WTC11 (cell line): ENCODE measurements at regions not wholly inside any gene's neighbourhood (a gene's known extent, or its start where the extent isn't known, plus 50 kb on each side); places are given as distances from the start of the nearest gene placed in this dataset.
A peak's percentile ranks its signal among the peaks of the same experiment; 100 is the strongest.

Experiments
- ATAC-seq: fragments of 200-7000 bp; cut with Tn5 transposase; 2 replicates; pipeline ENCODE4 v1.10.0; 2021; ENCODE audit warnings: mild to moderate bottlenecking, moderate library complexity
- CTCF ChIA-PET: fragments of 300-600 bp; sonication (Branson Sonifier 250); formaldehyde crosslinking; loops from one replicate; lab custom pipeline; 2021; ENCODE audit warnings: antibody characterized with exemption; lab: Charles Lee
- POLR2A ChIA-PET: fragments of 350-600 bp; sonication (Branson Sonifier 250); formaldehyde crosslinking; loops from one replicate; lab custom pipeline; 2021; ENCODE audit warnings: antibody characterized with exemption; lab: Charles Lee
- DNase-seq: peaks from one replicate; pipeline ENCODE4 v3.0.0; 2021; ENCODE audit warnings: low spot score
- H3K27ac Mint-ChIP-seq: 2 replicates; pipeline ENCODE4 v1.8.0; 2021; ENCODE audit warnings: mixed read lengths
- H3K27me3 Mint-ChIP-seq: 2 replicates; pipeline ENCODE4 v1.8.0; 2021; ENCODE audit warnings: low read depth, mild to moderate bottlenecking, moderate library complexity, mixed read lengths
- H3K36me3 Mint-ChIP-seq: 2 replicates; pipeline ENCODE4 v1.8.0; 2021; ENCODE audit warnings: mixed read lengths
- H3K4me1 Mint-ChIP-seq: 2 replicates; pipeline ENCODE4 v1.8.0; 2022; ENCODE audit warnings: mixed read lengths
- H3K4me3 Mint-ChIP-seq: 2 replicates; pipeline ENCODE4 v1.8.0; 2021; ENCODE audit warnings: mild to moderate bottlenecking, moderate library complexity, mixed read lengths
- H3K9me3 Mint-ChIP-seq: 2 replicates; pipeline ENCODE4 v1.8.0; 2021; ENCODE audit warnings: mixed read lengths
- ESRRA ChIP-seq: sonication (generic); formaldehyde crosslinking; IDR thresholded peaks from 2 replicates; pipeline ENCODE4 v1.8.1; 2022; ENCODE audit warnings: mild to moderate bottlenecking, missing genetic modification reagents, borderline replicate concordance
- FOXK1 ChIP-seq: sonication (generic); formaldehyde crosslinking; IDR thresholded peaks from 2 replicates; pipeline ENCODE4 v1.8.0; 2022; ENCODE audit warnings: mild to moderate bottlenecking, moderate library complexity, missing genetic modification reagents
- GRHL2 ChIP-seq: fragments of 250-450 bp; sonication (Bioruptor Pico); IDR thresholded peaks from 2 replicates; pipeline ENCODE4 v1.8.0; 2022; ENCODE audit warnings: mild to moderate bottlenecking, moderate library complexity; ENCODE audit not compliant: insufficient replicate concordance, severe bottlenecking
- HMGA2 ChIP-seq: fragments of 250-450 bp; sonication (Bioruptor Pico); IDR thresholded peaks from 2 replicates; pipeline ENCODE4 v1.4.0; 2021; ENCODE audit warnings: mild to moderate bottlenecking, moderate library complexity
- JAZF1 ChIP-seq: fragments of 250-450 bp; sonication (Bioruptor Pico); IDR thresholded peaks from 2 replicates; pipeline ENCODE4 v1.9.0; 2021; ENCODE audit warnings: moderate library complexity, mild to moderate bottlenecking, inconsistent platforms
- MYBL2 ChIP-seq: sonication (generic); formaldehyde crosslinking; IDR thresholded peaks from 2 replicates; pipeline ENCODE4 v1.8.1; 2023; ENCODE audit warnings: mild to moderate bottlenecking, moderate library complexity, missing genetic modification reagents
- NFYB ChIP-seq: sonication (generic); formaldehyde crosslinking; conservative IDR thresholded peaks from 2 replicates; pipeline ENCODE4 v1.8.0; 2022; ENCODE audit warnings: low read depth, missing genetic modification reagents
- RORB ChIP-seq: fragments of 250-450 bp; sonication (Bioruptor Pico); IDR thresholded peaks from 2 replicates; pipeline ENCODE4 v1.9.0; 2021; ENCODE audit warnings: mild to moderate bottlenecking
- TEAD4 ChIP-seq: sonication (generic); formaldehyde crosslinking; IDR thresholded peaks from 2 replicates; pipeline ENCODE4 v1.8.0; 2022; ENCODE audit warnings: mild to moderate bottlenecking, missing genetic modification reagents
- ZNF138 ChIP-seq: sonication (generic); formaldehyde crosslinking; conservative IDR thresholded peaks from 2 replicates; pipeline ENCODE4 v1.8.1; 2022; ENCODE audit warnings: mild to moderate bottlenecking, moderate library complexity, missing genetic modification reagents
- ZNF416 ChIP-seq: fragments of 250-450 bp; sonication (Bioruptor Pico); IDR thresholded peaks from 2 replicates; pipeline ENCODE4 v1.9.0; 2021; ENCODE audit warnings: mild to moderate bottlenecking, inconsistent platforms
- TF ChIP-seq, protein P1 (sequence below): fragments of 250-450 bp; sonication (Bioruptor Pico); IDR thresholded peaks from 2 replicates; pipeline ENCODE4 v1.9.0; 2021; ENCODE audit warnings: mild to moderate bottlenecking
- TF ChIP-seq, protein P2 (sequence below): sonication (generic); formaldehyde crosslinking; conservative IDR thresholded peaks from 2 replicates; pipeline ENCODE4 v1.8.1; 2022; ENCODE audit warnings: mild to moderate bottlenecking, missing genetic modification reagents
- TF ChIP-seq, protein P3 (sequence below): sonication (generic); formaldehyde crosslinking; IDR thresholded peaks from 2 replicates; pipeline ENCODE4 v1.8.0; 2022; ENCODE audit warnings: missing genetic modification reagents
- TF ChIP-seq, protein P4 (sequence below): fragments of 250-450 bp; sonication (Bioruptor Pico); IDR thresholded peaks from 2 replicates; pipeline ENCODE4 v2.1.2; 2022; ENCODE audit warnings: mild to moderate bottlenecking, moderate library complexity
- TF ChIP-seq, protein P5 (sequence below): sonication (generic); formaldehyde crosslinking; IDR thresholded peaks from 2 replicates; pipeline ENCODE4 v1.8.1; 2023; ENCODE audit warnings: mild to moderate bottlenecking, missing genetic modification reagents, borderline replicate concordance
- TF ChIP-seq, protein P6 (sequence below): sonication (generic); formaldehyde crosslinking; IDR thresholded peaks from 2 replicates; pipeline ENCODE4 v1.8.0; 2022; ENCODE audit warnings: mild to moderate bottlenecking, missing genetic modification reagents
- TF ChIP-seq, protein P7 (sequence below): sonication (generic); formaldehyde crosslinking; IDR thresholded peaks from 2 replicates; pipeline ENCODE4 v1.8.0; 2022; ENCODE audit warnings: mild to moderate bottlenecking, missing genetic modification reagents

DNA sequence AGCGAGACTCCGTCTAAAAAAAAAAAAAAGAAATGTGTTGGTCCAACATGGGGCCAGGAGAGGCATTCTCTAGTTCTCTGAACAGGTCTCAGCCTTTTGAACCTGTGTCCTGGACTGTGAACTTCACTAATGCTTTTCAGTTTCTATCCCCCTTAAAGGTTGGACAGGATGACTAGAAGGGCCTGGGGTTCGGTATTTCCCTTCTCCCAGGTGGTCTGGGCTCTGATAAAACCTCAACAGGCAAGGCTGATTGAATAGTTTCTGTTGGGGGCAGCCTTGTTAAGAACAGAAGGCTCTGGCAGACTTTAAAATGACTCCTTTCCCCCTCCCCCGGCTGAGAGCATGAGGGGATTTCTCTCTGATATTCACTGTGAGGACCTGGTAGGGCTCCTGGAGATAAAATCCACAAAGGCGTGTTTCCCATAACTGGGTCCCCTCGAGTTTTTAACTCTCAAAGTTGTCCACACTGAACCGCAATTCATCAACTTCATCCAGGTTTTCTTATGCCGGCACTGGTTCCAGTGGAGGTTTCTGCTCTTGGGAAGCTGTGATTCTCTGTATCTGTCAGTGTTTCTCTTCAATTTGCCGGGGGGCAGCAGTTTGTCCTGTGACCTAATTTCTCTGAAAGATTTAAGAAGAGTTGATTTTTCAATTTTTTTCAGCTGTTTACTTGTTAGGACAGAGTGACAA lies 91.3 kb downstream of the METRNL start:
- no peak overlapping the region for H3K27ac Mint-ChIP-seq
- no peak overlapping the region for H3K4me3 Mint-ChIP-seq
- POLR2A ChIA-PET: no interaction called here
- no peaks in the 10 kb centered on the region; the same call in 1 of the 2 replicates for H3K27me3 Mint-ChIP-seq
- CTCF ChIA-PET: no interaction called here
- peaks cover 9% of the 10 kb centered on the region for H3K4me1 Mint-ChIP-seq
- peaks cover 24% of the 10 kb centered on the region for H3K9me3 Mint-ChIP-seq
- ATAC-seq: no peak
- no peak for TF ChIP-seq ZNF416 (CRISPR knock-in tag)
- TF ChIP-seq, protein P1, sequence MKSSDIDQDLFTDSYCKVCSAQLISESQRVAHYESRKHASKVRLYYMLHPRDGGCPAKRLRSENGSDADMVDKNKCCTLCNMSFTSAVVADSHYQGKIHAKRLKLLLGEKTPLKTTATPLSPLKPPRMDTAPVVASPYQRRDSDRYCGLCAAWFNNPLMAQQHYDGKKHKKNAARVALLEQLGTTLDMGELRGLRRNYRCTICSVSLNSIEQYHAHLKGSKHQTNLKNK (CRISPR knock-in tag): no peak
- TF ChIP-seq, protein P2, sequence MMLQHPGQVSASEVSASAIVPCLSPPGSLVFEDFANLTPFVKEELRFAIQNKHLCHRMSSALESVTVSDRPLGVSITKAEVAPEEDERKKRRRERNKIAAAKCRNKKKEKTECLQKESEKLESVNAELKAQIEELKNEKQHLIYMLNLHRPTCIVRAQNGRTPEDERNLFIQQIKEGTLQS (CRISPR knock-in tag): no peak
- TF ChIP-seq, protein P3, sequence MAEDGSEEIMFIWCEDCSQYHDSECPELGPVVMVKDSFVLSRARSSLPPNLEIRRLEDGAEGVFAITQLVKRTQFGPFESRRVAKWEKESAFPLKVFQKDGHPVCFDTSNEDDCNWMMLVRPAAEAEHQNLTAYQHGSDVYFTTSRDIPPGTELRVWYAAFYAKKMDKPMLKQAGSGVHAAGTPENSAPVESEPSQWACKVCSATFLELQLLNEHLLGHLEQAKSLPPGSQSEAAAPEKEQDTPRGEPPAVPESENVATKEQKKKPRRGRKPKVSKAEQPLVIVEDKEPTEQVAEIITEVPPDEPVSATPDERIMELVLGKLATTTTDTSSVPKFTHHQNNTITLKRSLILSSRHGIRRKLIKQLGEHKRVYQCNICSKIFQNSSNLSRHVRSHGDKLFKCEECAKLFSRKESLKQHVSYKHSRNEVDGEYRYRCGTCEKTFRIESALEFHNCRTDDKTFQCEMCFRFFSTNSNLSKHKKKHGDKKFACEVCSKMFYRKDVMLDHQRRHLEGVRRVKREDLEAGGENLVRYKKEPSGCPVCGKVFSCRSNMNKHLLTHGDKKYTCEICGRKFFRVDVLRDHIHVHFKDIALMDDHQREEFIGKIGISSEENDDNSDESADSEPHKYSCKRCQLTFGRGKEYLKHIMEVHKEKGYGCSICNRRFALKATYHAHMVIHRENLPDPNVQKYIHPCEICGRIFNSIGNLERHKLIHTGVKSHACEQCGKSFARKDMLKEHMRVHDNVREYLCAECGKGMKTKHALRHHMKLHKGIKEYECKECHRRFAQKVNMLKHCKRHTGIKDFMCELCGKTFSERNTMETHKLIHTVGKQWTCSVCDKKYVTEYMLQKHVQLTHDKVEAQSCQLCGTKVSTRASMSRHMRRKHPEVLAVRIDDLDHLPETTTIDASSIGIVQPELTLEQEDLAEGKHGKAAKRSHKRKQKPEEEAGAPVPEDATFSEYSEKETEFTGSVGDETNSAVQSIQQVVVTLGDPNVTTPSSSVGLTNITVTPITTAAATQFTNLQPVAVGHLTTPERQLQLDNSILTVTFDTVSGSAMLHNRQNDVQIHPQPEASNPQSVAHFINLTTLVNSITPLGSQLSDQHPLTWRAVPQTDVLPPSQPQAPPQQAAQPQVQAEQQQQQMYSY (CRISPR knock-in tag): no peak
- TF ChIP-seq, protein P4, sequence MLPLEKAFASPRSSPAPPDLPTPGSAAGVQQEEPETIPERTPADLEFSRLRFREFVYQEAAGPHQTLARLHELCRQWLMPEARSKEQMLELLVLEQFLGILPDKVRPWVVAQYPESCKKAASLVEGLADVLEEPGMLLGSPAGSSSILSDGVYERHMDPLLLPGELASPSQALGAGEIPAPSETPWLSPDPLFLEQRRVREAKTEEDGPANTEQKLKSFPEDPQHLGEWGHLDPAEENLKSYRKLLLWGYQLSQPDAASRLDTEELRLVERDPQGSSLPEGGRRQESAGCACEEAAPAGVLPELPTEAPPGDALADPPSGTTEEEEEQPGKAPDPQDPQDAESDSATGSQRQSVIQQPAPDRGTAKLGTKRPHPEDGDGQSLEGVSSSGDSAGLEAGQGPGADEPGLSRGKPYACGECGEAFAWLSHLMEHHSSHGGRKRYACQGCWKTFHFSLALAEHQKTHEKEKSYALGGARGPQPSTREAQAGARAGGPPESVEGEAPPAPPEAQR (CRISPR knock-in tag): no peak
- no peak for TF ChIP-seq HMGA2 (CRISPR knock-in tag)
- TF ChIP-seq JAZF1 (CRISPR knock-in tag): no peak
- TF ChIP-seq NFYB (CRISPR knock-in tag): no peak
- TF ChIP-seq ZNF138 (CRISPR knock-in tag): no peak
- TF ChIP-seq, protein P5, sequence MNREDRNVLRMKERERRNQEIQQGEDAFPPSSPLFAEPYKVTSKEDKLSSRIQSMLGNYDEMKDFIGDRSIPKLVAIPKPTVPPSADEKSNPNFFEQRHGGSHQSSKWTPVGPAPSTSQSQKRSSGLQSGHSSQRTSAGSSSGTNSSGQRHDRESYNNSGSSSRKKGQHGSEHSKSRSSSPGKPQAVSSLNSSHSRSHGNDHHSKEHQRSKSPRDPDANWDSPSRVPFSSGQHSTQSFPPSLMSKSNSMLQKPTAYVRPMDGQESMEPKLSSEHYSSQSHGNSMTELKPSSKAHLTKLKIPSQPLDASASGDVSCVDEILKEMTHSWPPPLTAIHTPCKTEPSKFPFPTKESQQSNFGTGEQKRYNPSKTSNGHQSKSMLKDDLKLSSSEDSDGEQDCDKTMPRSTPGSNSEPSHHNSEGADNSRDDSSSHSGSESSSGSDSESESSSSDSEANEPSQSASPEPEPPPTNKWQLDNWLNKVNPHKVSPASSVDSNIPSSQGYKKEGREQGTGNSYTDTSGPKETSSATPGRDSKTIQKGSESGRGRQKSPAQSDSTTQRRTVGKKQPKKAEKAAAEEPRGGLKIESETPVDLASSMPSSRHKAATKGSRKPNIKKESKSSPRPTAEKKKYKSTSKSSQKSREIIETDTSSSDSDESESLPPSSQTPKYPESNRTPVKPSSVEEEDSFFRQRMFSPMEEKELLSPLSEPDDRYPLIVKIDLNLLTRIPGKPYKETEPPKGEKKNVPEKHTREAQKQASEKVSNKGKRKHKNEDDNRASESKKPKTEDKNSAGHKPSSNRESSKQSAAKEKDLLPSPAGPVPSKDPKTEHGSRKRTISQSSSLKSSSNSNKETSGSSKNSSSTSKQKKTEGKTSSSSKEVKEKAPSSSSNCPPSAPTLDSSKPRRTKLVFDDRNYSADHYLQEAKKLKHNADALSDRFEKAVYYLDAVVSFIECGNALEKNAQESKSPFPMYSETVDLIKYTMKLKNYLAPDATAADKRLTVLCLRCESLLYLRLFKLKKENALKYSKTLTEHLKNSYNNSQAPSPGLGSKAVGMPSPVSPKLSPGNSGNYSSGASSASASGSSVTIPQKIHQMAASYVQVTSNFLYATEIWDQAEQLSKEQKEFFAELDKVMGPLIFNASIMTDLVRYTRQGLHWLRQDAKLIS (CRISPR knock-in tag): no peak
- TF ChIP-seq MYBL2 (CRISPR knock-in tag): no peak
- no peak for TF ChIP-seq FOXK1
- TF ChIP-seq TEAD4 (CRISPR knock-in tag): no peak
- TF ChIP-seq, protein P6, sequence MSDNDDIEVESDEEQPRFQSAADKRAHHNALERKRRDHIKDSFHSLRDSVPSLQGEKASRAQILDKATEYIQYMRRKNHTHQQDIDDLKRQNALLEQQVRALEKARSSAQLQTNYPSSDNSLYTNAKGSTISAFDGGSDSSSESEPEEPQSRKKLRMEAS (CRISPR knock-in tag): no peak
- no peak for TF ChIP-seq ESRRA (CRISPR knock-in tag)
- no peak for TF ChIP-seq RORB (CRISPR knock-in tag)
- TF ChIP-seq, protein P7, sequence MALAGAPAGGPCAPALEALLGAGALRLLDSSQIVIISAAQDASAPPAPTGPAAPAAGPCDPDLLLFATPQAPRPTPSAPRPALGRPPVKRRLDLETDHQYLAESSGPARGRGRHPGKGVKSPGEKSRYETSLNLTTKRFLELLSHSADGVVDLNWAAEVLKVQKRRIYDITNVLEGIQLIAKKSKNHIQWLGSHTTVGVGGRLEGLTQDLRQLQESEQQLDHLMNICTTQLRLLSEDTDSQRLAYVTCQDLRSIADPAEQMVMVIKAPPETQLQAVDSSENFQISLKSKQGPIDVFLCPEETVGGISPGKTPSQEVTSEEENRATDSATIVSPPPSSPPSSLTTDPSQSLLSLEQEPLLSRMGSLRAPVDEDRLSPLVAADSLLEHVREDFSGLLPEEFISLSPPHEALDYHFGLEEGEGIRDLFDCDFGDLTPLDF (CRISPR knock-in tag): no peak
- TF ChIP-seq GRHL2: no peak
- DNase-seq: peak; percentile 6
- H3K36me3 Mint-ChIP-seq: peaks cover 3% of the 10 kb centered on the region; the same call in 1 of the 2 replicates
